HEK293 (cell line): ENCODE measurements at regions not wholly inside any gene's neighbourhood (a gene's known extent, or its start where the extent isn't known, plus 50 kb on each side); places are given as distances from the start of the nearest gene placed in this dataset.

Experiments
- CTCF ChIA-PET: fragments of 350-600 bp; formaldehyde crosslinking; extraction: SDS; loops from one replicate; lab custom pipeline; 2021; ENCODE audit warnings: antibody characterized with exemption; lab: Yijun Ruan, JAX
- POLR2A ChIA-PET: fragments of 300-600 bp; formaldehyde crosslinking; extraction: SDS; loops from one replicate; lab custom pipeline; 2020; ENCODE audit warnings: antibody characterized with exemption, inconsistent platforms; lab: Yijun Ruan, JAX
- H3K27ac ChIP-seq: fragments of 200-500 bp; sonication (Bioruptor generic); 2 replicates; pipeline ENCODE4 v1.5.1; 2014; ENCODE audit warnings: low read depth, low read length, control low read depth, inconsistent platforms; ENCODE audit errors: extremely low read depth
- H3K36me3 ChIP-seq, 2 experiments: fragments of 200-500 bp in 1 of 2; sonication (Bioruptor generic) in 1 of 2; 1 replicate in 1 of 2; 2 replicates in 1 of 2; pipeline ENCODE4 v1.5.1; 2014 to 2017; ENCODE audit warnings: inconsistent platforms in 2 of 2, low read length in 2 of 2; ENCODE audit not compliant: control insufficient read depth in 2 of 2, insufficient read depth in 1 of 2
- H3K4me1 ChIP-seq: fragments of 200-500 bp; sonication (Bioruptor generic); 2 replicates; pipeline ENCODE4 v1.5.1; 2014; ENCODE audit warnings: mild to moderate bottlenecking, low read length, inconsistent platforms; ENCODE audit not compliant: control insufficient read depth, insufficient read depth
- H3K4me3 ChIP-seq: 2 replicates; pipeline ENCODE4 v1.5.1; 2011; ENCODE audit warnings: low read depth, mild to moderate bottlenecking, control low read depth, low read length, moderate library complexity
- H3K9me3 ChIP-seq: fragments of 200-500 bp; sonication (Bioruptor generic); 2 replicates; pipeline ENCODE4 v1.5.1; 2014; ENCODE audit warnings: low read depth, low read length, inconsistent platforms; ENCODE audit not compliant: control insufficient read depth, insufficient read depth
- GFI1B ChIP-seq: fragments of 450-650 bp; formaldehyde crosslinking; IDR thresholded peaks from 2 replicates; pipeline ENCODE4 v1.5.1; 2016; ENCODE audit warnings: missing biosample characterization, missing genetic modification characterization
- KLF10 ChIP-seq: fragments of 450-650 bp; IDR thresholded peaks from 2 replicates; pipeline ENCODE4 v1.5.1; 2018; ENCODE audit warnings: missing biosample characterization, mild to moderate bottlenecking, missing genetic modification characterization
- KLF9 ChIP-seq: fragments of 450-650 bp; formaldehyde crosslinking; IDR thresholded peaks from 2 replicates; pipeline ENCODE4 v1.5.1; 2016; ENCODE audit warnings: missing biosample characterization, missing genetic modification characterization, low read depth
- OSR2 ChIP-seq: fragments of 450-650 bp; formaldehyde crosslinking; IDR thresholded peaks from 2 replicates; pipeline ENCODE4 v1.5.1; 2016; ENCODE audit warnings: missing biosample characterization, missing genetic modification characterization
- WT1 ChIP-seq: fragments of 450-650 bp; formaldehyde crosslinking; IDR thresholded peaks from 2 replicates; pipeline ENCODE4 v1.5.1; 2016; ENCODE audit warnings: missing biosample characterization, missing genetic modification characterization
- YY1 ChIP-seq: fragments of 450-650 bp; formaldehyde crosslinking; IDR thresholded peaks from 2 replicates; pipeline ENCODE4 v1.5.1; 2018; ENCODE audit warnings: missing biosample characterization, missing genetic modification characterization
- ZFHX2 ChIP-seq: fragments of 450-650 bp; formaldehyde crosslinking; conservative IDR thresholded peaks from 2 replicates; pipeline ENCODE4 v1.5.1; 2016; ENCODE audit warnings: missing biosample characterization, missing genetic modification characterization
- ZNF24 ChIP-seq: fragments of 450-650 bp; formaldehyde crosslinking; IDR thresholded peaks from 2 replicates; pipeline ENCODE4 v1.5.1; 2016; ENCODE audit warnings: missing biosample characterization, missing genetic modification characterization
- ZNF311 ChIP-seq: fragments of 450-650 bp; formaldehyde crosslinking; IDR thresholded peaks from 2 replicates; pipeline ENCODE4 v1.5.1; 2017; ENCODE audit warnings: missing biosample characterization, missing genetic modification characterization, borderline replicate concordance
- ZNF324 ChIP-seq: fragments of 450-650 bp; formaldehyde crosslinking; IDR thresholded peaks from 2 replicates; pipeline ENCODE4 v1.5.1; 2016; ENCODE audit warnings: missing biosample characterization, missing genetic modification characterization
- ZNF416 ChIP-seq: fragments of 450-650 bp; formaldehyde crosslinking; IDR thresholded peaks from 2 replicates; pipeline ENCODE4 v1.5.1; 2016; ENCODE audit warnings: missing biosample characterization, missing genetic modification characterization
- ZNF514 ChIP-seq: fragments of 450-650 bp; formaldehyde crosslinking; IDR thresholded peaks from 2 replicates; pipeline ENCODE4 v1.5.1; 2016; ENCODE audit warnings: missing biosample characterization, missing genetic modification characterization
- ZNF544 ChIP-seq: fragments of 450-650 bp; formaldehyde crosslinking; IDR thresholded peaks from 2 replicates; pipeline ENCODE4 v1.5.0; 2017; ENCODE audit warnings: missing biosample characterization, missing genetic modification characterization
- ZNF843 ChIP-seq: fragments of 450-650 bp; formaldehyde crosslinking; IDR thresholded peaks from 2 replicates; pipeline ENCODE4 v1.5.1; 2016; ENCODE audit warnings: missing biosample characterization, missing genetic modification characterization
- TF ChIP-seq, protein P1 (sequence below): fragments of 450-650 bp; formaldehyde crosslinking; IDR thresholded peaks from 2 replicates; pipeline ENCODE4 v1.5.1; 2016; ENCODE audit warnings: missing biosample characterization, missing genetic modification characterization
- TF ChIP-seq, protein P2 (sequence below): fragments of 450-650 bp; formaldehyde crosslinking; conservative IDR thresholded peaks from 2 replicates; pipeline ENCODE4 v1.5.1; 2016; ENCODE audit warnings: low read depth, missing biosample characterization, missing genetic modification characterization
- TF ChIP-seq, protein P3 (sequence below): fragments of 450-650 bp; formaldehyde crosslinking; IDR thresholded peaks from 2 replicates; pipeline ENCODE4 v1.5.1; 2016; ENCODE audit warnings: missing biosample characterization, missing genetic modification characterization
- TF ChIP-seq, protein P4 (sequence below): fragments of 450-650 bp; formaldehyde crosslinking; IDR thresholded peaks from 2 replicates; pipeline ENCODE4 v1.5.0; 2017; ENCODE audit warnings: missing biosample characterization, missing genetic modification characterization, borderline replicate concordance

DNA sequence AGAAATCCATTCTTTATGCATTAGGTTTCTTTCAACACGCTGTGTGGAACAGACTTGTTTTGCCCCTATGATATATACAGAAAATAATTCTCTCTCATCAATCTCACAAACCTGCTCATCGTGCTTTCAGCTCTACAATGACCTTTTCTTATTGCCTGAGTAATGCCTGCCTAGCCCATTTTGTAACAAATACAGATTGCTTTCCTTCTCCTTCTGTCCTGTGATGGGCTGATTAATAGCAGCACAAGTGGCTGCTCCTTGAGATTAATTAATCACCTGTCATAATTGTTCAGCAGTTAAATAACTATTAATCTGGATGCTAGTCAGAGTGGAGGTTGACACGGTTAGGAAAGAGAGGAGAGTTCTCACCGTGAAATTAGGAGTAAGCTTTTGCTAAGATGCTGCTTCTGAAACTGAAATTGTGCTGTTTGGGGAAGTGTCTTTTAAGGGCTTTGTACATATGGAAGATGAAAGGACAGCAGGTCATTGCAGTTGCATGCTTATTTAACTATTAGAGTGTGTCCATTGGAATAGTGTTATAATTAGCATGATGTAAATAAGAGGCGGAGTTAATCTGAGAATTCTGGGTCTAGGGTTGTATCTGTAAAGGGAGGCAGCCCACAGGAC lies 1430.5 kb downstream of the FAM181B start:
- CTCF ChIA-PET: interaction anchor here (0.7 kb wide), 1 partner anchor 142 kb away, joined by 4 read pairs; no protein-coding TSS in a partner anchor

More for the DNA sequence above, 1430.5 kb downstream of the FAM181B start:
- H3K4me1 ChIP-seq: no peaks in the 10 kb centered on the region
- H3K9me3 ChIP-seq: no peaks in the 10 kb centered on the region
- no peaks in the 10 kb centered on the region for H3K36me3 ChIP-seq
- TF ChIP-seq ZNF324 (tag by site-specific recombination): no peak
- TF ChIP-seq GFI1B (tag by site-specific recombination): no peak
- no peak for TF ChIP-seq KLF9 (tag by site-specific recombination)
- no peak for TF ChIP-seq ZNF514 (tag by site-specific recombination)
- TF ChIP-seq ZNF24 (tag by site-specific recombination): no peak
- no peak for TF ChIP-seq YY1 (tag by site-specific recombination)
- TF ChIP-seq ZNF843 (tag by site-specific recombination): no peak
- no peak for TF ChIP-seq ZNF544 (tag by site-specific recombination)
- TF ChIP-seq, protein P1, sequence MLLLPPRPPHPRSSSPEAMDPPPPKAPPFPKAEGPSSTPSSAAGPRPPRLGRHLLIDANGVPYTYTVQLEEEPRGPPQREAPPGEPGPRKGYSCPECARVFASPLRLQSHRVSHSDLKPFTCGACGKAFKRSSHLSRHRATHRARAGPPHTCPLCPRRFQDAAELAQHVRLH (tag by site-specific recombination): no peak
- TF ChIP-seq ZNF311 (tag by site-specific recombination): no peak
- TF ChIP-seq ZNF416: no peak
- no peak for TF ChIP-seq WT1 (tag by site-specific recombination)
- TF ChIP-seq, protein P2, sequence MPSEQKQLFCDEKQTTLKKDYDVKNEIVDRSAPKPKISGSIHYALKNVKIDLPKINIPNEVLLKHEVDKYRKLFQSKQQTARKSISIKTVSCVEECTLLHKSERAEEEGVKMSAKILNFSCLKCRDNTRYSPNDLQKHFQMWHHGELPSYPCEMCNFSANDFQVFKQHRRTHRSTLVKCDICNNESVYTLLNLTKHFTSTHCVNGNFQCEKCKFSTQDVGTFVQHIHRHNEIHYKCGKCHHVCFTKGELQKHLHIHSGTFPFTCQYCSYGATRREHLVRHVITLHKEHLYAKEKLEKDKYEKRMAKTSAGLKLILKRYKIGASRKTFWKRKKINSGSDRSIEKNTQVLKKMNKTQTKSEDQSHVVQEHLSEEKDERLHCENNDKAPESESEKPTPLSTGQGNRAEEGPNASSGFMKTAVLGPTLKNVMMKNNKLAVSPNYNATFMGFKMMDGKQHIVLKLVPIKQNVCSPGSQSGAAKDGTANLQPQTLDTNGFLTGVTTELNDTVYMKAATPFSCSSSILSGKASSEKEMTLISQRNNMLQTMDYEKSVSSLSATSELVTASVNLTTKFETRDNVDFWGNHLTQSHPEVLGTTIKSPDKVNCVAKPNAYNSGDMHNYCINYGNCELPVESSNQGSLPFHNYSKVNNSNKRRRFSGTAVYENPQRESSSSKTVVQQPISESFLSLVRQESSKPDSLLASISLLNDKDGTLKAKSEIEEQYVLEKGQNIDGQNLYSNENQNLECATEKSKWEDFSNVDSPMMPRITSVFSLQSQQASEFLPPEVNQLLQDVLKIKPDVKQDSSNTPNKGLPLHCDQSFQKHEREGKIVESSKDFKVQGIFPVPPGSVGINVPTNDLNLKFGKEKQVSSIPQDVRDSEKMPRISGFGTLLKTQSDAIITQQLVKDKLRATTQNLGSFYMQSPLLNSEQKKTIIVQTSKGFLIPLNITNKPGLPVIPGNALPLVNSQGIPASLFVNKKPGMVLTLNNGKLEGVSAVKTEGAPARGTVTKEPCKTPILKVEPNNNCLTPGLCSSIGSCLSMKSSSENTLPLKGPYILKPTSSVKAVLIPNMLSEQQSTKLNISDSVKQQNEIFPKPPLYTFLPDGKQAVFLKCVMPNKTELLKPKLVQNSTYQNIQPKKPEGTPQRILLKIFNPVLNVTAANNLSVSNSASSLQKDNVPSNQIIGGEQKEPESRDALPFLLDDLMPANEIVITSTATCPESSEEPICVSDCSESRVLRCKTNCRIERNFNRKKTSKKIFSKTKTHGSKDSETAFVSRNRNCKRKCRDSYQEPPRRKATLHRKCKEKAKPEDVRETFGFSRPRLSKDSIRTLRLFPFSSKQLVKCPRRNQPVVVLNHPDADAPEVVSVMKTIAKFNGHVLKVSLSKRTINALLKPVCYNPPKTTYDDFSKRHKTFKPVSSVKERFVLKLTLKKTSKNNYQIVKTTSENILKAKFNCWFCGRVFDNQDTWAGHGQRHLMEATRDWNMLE (tag by site-specific recombination): no peak
- TF ChIP-seq, protein P3, sequence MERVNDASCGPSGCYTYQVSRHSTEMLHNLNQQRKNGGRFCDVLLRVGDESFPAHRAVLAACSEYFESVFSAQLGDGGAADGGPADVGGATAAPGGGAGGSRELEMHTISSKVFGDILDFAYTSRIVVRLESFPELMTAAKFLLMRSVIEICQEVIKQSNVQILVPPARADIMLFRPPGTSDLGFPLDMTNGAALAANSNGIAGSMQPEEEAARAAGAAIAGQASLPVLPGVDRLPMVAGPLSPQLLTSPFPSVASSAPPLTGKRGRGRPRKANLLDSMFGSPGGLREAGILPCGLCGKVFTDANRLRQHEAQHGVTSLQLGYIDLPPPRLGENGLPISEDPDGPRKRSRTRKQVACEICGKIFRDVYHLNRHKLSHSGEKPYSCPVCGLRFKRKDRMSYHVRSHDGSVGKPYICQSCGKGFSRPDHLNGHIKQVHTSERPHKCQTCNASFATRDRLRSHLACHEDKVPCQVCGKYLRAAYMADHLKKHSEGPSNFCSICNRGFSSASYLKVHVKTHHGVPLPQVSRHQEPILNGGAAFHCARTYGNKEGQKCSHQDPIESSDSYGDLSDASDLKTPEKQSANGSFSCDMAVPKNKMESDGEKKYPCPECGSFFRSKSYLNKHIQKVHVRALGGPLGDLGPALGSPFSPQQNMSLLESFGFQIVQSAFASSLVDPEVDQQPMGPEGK (tag by site-specific recombination): no peak
- TF ChIP-seq, protein P4, sequence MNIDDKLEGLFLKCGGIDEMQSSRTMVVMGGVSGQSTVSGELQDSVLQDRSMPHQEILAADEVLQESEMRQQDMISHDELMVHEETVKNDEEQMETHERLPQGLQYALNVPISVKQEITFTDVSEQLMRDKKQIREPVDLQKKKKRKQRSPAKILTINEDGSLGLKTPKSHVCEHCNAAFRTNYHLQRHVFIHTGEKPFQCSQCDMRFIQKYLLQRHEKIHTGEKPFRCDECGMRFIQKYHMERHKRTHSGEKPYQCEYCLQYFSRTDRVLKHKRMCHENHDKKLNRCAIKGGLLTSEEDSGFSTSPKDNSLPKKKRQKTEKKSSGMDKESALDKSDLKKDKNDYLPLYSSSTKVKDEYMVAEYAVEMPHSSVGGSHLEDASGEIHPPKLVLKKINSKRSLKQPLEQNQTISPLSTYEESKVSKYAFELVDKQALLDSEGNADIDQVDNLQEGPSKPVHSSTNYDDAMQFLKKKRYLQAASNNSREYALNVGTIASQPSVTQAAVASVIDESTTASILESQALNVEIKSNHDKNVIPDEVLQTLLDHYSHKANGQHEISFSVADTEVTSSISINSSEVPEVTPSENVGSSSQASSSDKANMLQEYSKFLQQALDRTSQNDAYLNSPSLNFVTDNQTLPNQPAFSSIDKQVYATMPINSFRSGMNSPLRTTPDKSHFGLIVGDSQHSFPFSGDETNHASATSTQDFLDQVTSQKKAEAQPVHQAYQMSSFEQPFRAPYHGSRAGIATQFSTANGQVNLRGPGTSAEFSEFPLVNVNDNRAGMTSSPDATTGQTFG: no peak
- TF ChIP-seq KLF10 (tag by site-specific recombination): no peak
- no peak for TF ChIP-seq OSR2 (tag by site-specific recombination)
- no peak for TF ChIP-seq ZFHX2 (tag by site-specific recombination)
- TF ChIP-seq, all 188 proteins: peak for 0
- Histone ChIP-seq H3K4me3 (no peak overlapping the region), H3K27ac (no peak overlapping the region)
- POLR2A ChIA-PET: no interaction called here
